Karpas-422 (cell line): ENCODE measurements at regions not wholly inside any gene's neighbourhood (a gene's known extent, or its start where the extent isn't known, plus 50 kb on each side); places are given as distances from the start of the nearest gene placed in this dataset.

Experiments
- DNase-seq: peaks from one replicate; pipeline ENCODE4 v3.0.0-alpha.2; 2015
- H2AFZ ChIP-seq: fragments of 200-600 bp; sonication (generic); 2 replicates; pipeline ENCODE4 v1.6.1; 2014; ENCODE audit warnings: antibody characterized with exemption, low read length, mixed read lengths
- H3K27ac ChIP-seq: fragments of 200-600 bp; sonication (generic); 2 replicates; pipeline ENCODE4 v1.5.1; 2014; ENCODE audit warnings: mild to moderate bottlenecking, low read length, moderate library complexity
- H3K27me3 ChIP-seq: fragments of 200-600 bp; sonication (generic); 2 replicates; pipeline ENCODE4 v1.6.1; 2014; ENCODE audit warnings: low read length, mixed read lengths
- H3K36me3 ChIP-seq: fragments of 200-600 bp; sonication (generic); 2 replicates; pipeline ENCODE4 v1.6.1; 2014; ENCODE audit warnings: low read length, mixed read lengths; ENCODE audit not compliant: insufficient read depth
- H3K4me1 ChIP-seq: fragments of 200-600 bp; sonication (generic); 2 replicates; pipeline ENCODE4 v1.6.1; 2014; ENCODE audit warnings: mild to moderate bottlenecking, low read length, mixed read lengths
- H3K4me2 ChIP-seq: fragments of 200-600 bp; sonication (generic); 2 replicates; pipeline ENCODE4 v1.6.1; 2014; ENCODE audit warnings: low read length, low read depth, mild to moderate bottlenecking; ENCODE audit not compliant: poor library complexity, severe bottlenecking
- H3K4me3 ChIP-seq: fragments of 200-600 bp; sonication (generic); 2 replicates; pipeline ENCODE4 v1.5.1; 2014; ENCODE audit warnings: mild to moderate bottlenecking, antibody characterized with exemption, low read length, mixed read lengths
- H3K79me2 ChIP-seq: fragments of 200-600 bp; sonication (generic); 2 replicates; pipeline ENCODE4 v1.6.1; 2014; ENCODE audit warnings: mild to moderate bottlenecking, low read length, mixed read lengths
- H3K9ac ChIP-seq: fragments of 200-600 bp; sonication (generic); 2 replicates; pipeline ENCODE4 v1.6.0; 2014; ENCODE audit warnings: low read length
- H3K9me2 ChIP-seq: fragments of 200-600 bp; sonication (generic), shearing (Covaris generic); replicated peaks from 2 replicates; pipeline ENCODE4 v1.6.0; 2014; ENCODE audit warnings: mild to moderate bottlenecking, low read length, moderate library complexity; ENCODE audit not compliant: insufficient read depth
- H3K9me3 ChIP-seq: fragments of 300-700, 200-600 bp; sonication (generic); 2 replicates; pipeline ENCODE4 v1.6.1; 2014; ENCODE audit warnings: low read length, mixed read lengths
- H4K20me1 ChIP-seq: fragments of 200-600 bp; sonication (generic); 2 replicates; pipeline ENCODE4 v1.6.1; 2014; ENCODE audit warnings: mild to moderate bottlenecking, antibody characterized with exemption, low read length, low read depth; ENCODE audit not compliant: insufficient read depth

- H3K4me3 ChIP-seq, result no peak overlapping the region
- peaks cover 6% of the 10 kb centered on the region; the same call in 1 of the 2 replicates for H3K36me3 ChIP-seq
- H3K4me2 ChIP-seq, result no peak overlapping the region
- no peaks in the 10 kb centered on the region for H3K27me3 ChIP-seq
- DNase-seq, result no peak
- H2AFZ ChIP-seq, result no peak overlapping the region
- no peak overlapping the region for H3K9ac ChIP-seq
- no peaks in the 10 kb centered on the region for H3K79me2 ChIP-seq
- peaks cover under 1% of the 10 kb centered on the region for H3K4me1 ChIP-seq
- H3K9me2 ChIP-seq, result no peaks in the 10 kb centered on the region
- H3K9me3 ChIP-seq, result peaks cover 13% of the 10 kb centered on the region
- H3K27ac ChIP-seq, result no peak overlapping the region
- H4K20me1 ChIP-seq, result no peaks in the 10 kb centered on the region
Measured at GRCh38 chr4:13109536-13109935, 374.6 kb downstream of the RAB28 start.

GRCh38 chr4:13108096-13108495, 376.0 kb downstream of the RAB28 start:
- no peak overlapping the region for H3K27ac ChIP-seq
- no peaks in the 10 kb centered on the region for H3K9me2 ChIP-seq
- no peaks in the 10 kb centered on the region for H3K79me2 ChIP-seq
- H2AFZ ChIP-seq, result no peak overlapping the region
- no peak overlapping the region for H3K4me3 ChIP-seq
- H3K27me3 ChIP-seq, result no peaks in the 10 kb centered on the region
- H3K36me3 ChIP-seq, result peaks cover 6% of the 10 kb centered on the region; the same call in 1 of the 2 replicates
- H4K20me1 ChIP-seq, result no peaks in the 10 kb centered on the region
- peaks cover 13% of the 10 kb centered on the region for H3K9me3 ChIP-seq
- peak; percentile 68 for DNase-seq
- H3K4me2 ChIP-seq, result no peak overlapping the region
- peaks cover 15% of the 10 kb centered on the region for H3K4me1 ChIP-seq
- no peak overlapping the region for H3K9ac ChIP-seq

GRCh38 chr4:13103382-13104015, 380.6 kb downstream of the RAB28 start:
- H3K9ac ChIP-seq, result peak overlapping the region; percentile 51
- peaks cover 6% of the 10 kb centered on the region; the same call in 1 of the 2 replicates for H3K36me3 ChIP-seq
- H3K27ac ChIP-seq, result peak overlapping the region; percentile 80
- peak overlapping the region; percentile 27; the same call in 1 of the 2 replicates for H3K4me3 ChIP-seq
- H3K4me2 ChIP-seq, result peak overlapping the region; percentile 53
- DNase-seq, result peak; percentile 81
- no peaks in the 10 kb centered on the region for H3K79me2 ChIP-seq
- no peaks in the 10 kb centered on the region for H3K27me3 ChIP-seq
- peaks cover 4% of the 10 kb centered on the region; the same call in 1 of the 2 replicates for H3K9me3 ChIP-seq
- no peaks in the 10 kb centered on the region for H3K9me2 ChIP-seq
- H3K4me1 ChIP-seq, result peaks cover 30% of the 10 kb centered on the region
- H2AFZ ChIP-seq, result no peak overlapping the region
- H4K20me1 ChIP-seq, result no peaks in the 10 kb centered on the region

- no peaks in the 10 kb centered on the region for H3K79me2 ChIP-seq
- DNase-seq, result no peak
- no peak overlapping the region for H3K4me2 ChIP-seq
- no peaks in the 10 kb centered on the region for H3K36me3 ChIP-seq
- no peak overlapping the region for H3K4me3 ChIP-seq
- no peak overlapping the region for H3K27ac ChIP-seq
- no peaks in the 10 kb centered on the region for H4K20me1 ChIP-seq
- no peaks in the 10 kb centered on the region for H3K9me2 ChIP-seq
- H3K4me1 ChIP-seq, result peaks cover 30% of the 10 kb centered on the region
- no peaks in the 10 kb centered on the region for H3K9me3 ChIP-seq
- no peaks in the 10 kb centered on the region for H3K27me3 ChIP-seq
- H3K9ac ChIP-seq, result no peak overlapping the region
- no peak overlapping the region for H2AFZ ChIP-seq
Measured at GRCh38 chr4:13102092-13102742, 381.9 kb downstream of the RAB28 start.

GRCh38 chr4:13097971-13098370, 386.2 kb downstream of the RAB28 start:
- Histone ChIP-seq H3K79me2 (no peaks in the 10 kb centered on the region), H3K9ac (no peak overlapping the region), H3K9me3 (no peaks in the 10 kb centered on the region), H3K4me1 (peaks cover 14% of the 10 kb centered on the region), H3K27me3 (no peaks in the 10 kb centered on the region), H3K4me3 (no peak overlapping the region), H3K4me2 (no peak overlapping the region), H3K9me2 (no peaks in the 10 kb centered on the region), H4K20me1 (no peaks in the 10 kb centered on the region), H2AFZ (no peak overlapping the region), H3K27ac (no peak overlapping the region), H3K36me3 (no peaks in the 10 kb centered on the region)
- DNase-seq, result no peak

- Histone ChIP-seq H3K9ac (no peak overlapping the region), H3K4me1 (no peaks in the 10 kb centered on the region), H3K79me2 (no peaks in the 10 kb centered on the region), H4K20me1 (no peaks in the 10 kb centered on the region), H3K36me3 (no peaks in the 10 kb centered on the region), H3K27ac (no peak overlapping the region), H3K9me3 (no peaks in the 10 kb centered on the region), H3K27me3 (no peaks in the 10 kb centered on the region), H2AFZ (no peak overlapping the region), H3K9me2 (no peaks in the 10 kb centered on the region), H3K4me2 (no peak overlapping the region), H3K4me3 (no peak overlapping the region)
- no peak for DNase-seq
Measured at GRCh38 chr4:13095722-13096121, 388.4 kb downstream of the RAB28 start.

GRCh38 chr4:13093170-13093569, 391.0 kb downstream of the RAB28 start:
- no peaks in the 10 kb centered on the region for H3K9me3 ChIP-seq
- H3K27ac ChIP-seq, result no peak overlapping the region
- H3K9ac ChIP-seq, result no peak overlapping the region
- H3K4me1 ChIP-seq, result no peaks in the 10 kb centered on the region
- H2AFZ ChIP-seq, result no peak overlapping the region
- H3K9me2 ChIP-seq, result no peaks in the 10 kb centered on the region
- H4K20me1 ChIP-seq, result no peaks in the 10 kb centered on the region
- H3K27me3 ChIP-seq, result no peaks in the 10 kb centered on the region
- no peaks in the 10 kb centered on the region for H3K36me3 ChIP-seq
- DNase-seq, result no peak
- H3K79me2 ChIP-seq, result no peaks in the 10 kb centered on the region
- H3K4me2 ChIP-seq, result no peak overlapping the region
- H3K4me3 ChIP-seq, result no peak overlapping the region

GRCh38 chr4:13092702-13093101, 391.4 kb downstream of the RAB28 start:
- DNase-seq, result no peak
- Histone ChIP-seq H3K4me2 (no peak overlapping the region), H3K9me2 (no peaks in the 10 kb centered on the region), H3K9ac (no peak overlapping the region), H3K27me3 (no peaks in the 10 kb centered on the region), H3K79me2 (no peaks in the 10 kb centered on the region), H2AFZ (no peak overlapping the region), H3K4me3 (no peak overlapping the region), H4K20me1 (no peaks in the 10 kb centered on the region), H3K9me3 (no peaks in the 10 kb centered on the region), H3K36me3 (no peaks in the 10 kb centered on the region), H3K4me1 (no peaks in the 10 kb centered on the region), H3K27ac (no peak overlapping the region)
